Stomach (tissue), 4 donors: ENCODE measurements at regions not wholly inside any gene's neighbourhood (a gene's known extent, or its start where the extent isn't known, plus 50 kb on each side); places are given as distances from the start of the nearest gene placed in this dataset.

ENCODE experiments used
- CTCF ChIP-seq, 7 experiments: fragments of 450-650 bp in 4 of 7; fragments of 200-600 bp in 3 of 7; sonication (generic) in 3 of 7; IDR thresholded peaks; one replicate each; pipeline ENCODE4 v1.5.1; 2016 to 2019; ENCODE audit warnings: antibody characterized with exemption in 7 of 7, control low read depth in 2 of 7, mild to moderate bottlenecking in 1 of 7
- POLR2A ChIP-seq, 4 donors: fragments of 450-650 bp; IDR thresholded peaks; one replicate each; pipeline ENCODE4 v1.6.1; 2016; ENCODE audit warnings: antibody characterized with exemption in 4 of 4, control low read depth in 2 of 4, mild to moderate bottlenecking in 1 of 4, moderate library complexity in 1 of 4

GRCh38 chr5:127999909-128000308 lies 83.7 kb upstream of the SLC12A2 start:
- TF ChIP-seq CTCF (IDR thresholded peaks at IDR 0.05) (no peak), POLR2A (IDR thresholded peaks at IDR 0.05) (no peak)
